KMS-11 (cell line): ENCODE measurements at regions not wholly inside any gene's neighbourhood (a gene's known extent, or its start where the extent isn't known, plus 50 kb on each side); places are given as distances from the start of the nearest gene placed in this dataset.
"Not testable (repeated sequence)": the region's sequence is repeated elsewhere in the genome, so short reads cannot be mapped to it uniquely, and the experiment has no call there.

Experiments used
- H2AFZ ChIP-seq: fragments of 200-600 bp; sonication (generic); 2 replicates; pipeline ENCODE4 v1.6.1; 2016; ENCODE audit warnings: antibody characterized with exemption, mixed run types, low read depth
- H3K27ac ChIP-seq: fragments of 200-600 bp; sonication (generic); 2 replicates; pipeline ENCODE4 v1.6.1; 2016; ENCODE audit warnings: mild to moderate bottlenecking, mixed run types
- H3K27me3 ChIP-seq: fragments of 200-600 bp; sonication (generic); 2 replicates; pipeline ENCODE4 v1.6.1; 2017; ENCODE audit warnings: mild to moderate bottlenecking, low read depth, mixed run types, moderate library complexity; ENCODE audit not compliant: insufficient read depth
- H3K36me3 ChIP-seq: fragments of 200-600 bp; sonication (generic); 2 replicates; pipeline ENCODE4 v1.6.1; 2017; ENCODE audit warnings: mild to moderate bottlenecking, mixed run types; ENCODE audit not compliant: insufficient read depth
- H3K4me1 ChIP-seq: fragments of 200-600 bp; sonication (generic); 2 replicates; pipeline ENCODE4 v1.6.1; 2016; ENCODE audit warnings: mild to moderate bottlenecking, low read depth, mixed run types; ENCODE audit not compliant: poor library complexity, severe bottlenecking
- H3K4me2 ChIP-seq: fragments of 200-600 bp; sonication (generic); 2 replicates; pipeline ENCODE4 v1.7.0; 2016; ENCODE audit warnings: mild to moderate bottlenecking, mixed run types
- H3K4me3 ChIP-seq: fragments of 200-600 bp; sonication (generic); IDR thresholded peaks from 2 replicates; pipeline ENCODE4 v1.6.1; 2017; ENCODE audit warnings: low read depth, low read length, mixed read lengths; ENCODE audit not compliant: insufficient read depth
- H3K79me2 ChIP-seq: fragments of 200-600 bp; sonication (generic); 2 replicates; pipeline ENCODE4 v1.6.1; 2016; ENCODE audit warnings: low read depth, mixed run types; ENCODE audit not compliant: insufficient read depth
- H3K9ac ChIP-seq: fragments of 200-600 bp; sonication (generic); 2 replicates; pipeline ENCODE4 v1.6.1; 2016; ENCODE audit warnings: mild to moderate bottlenecking, mixed run types
- H4K20me1 ChIP-seq: fragments of 200-600 bp; sonication (generic); 2 replicates; pipeline ENCODE4 v1.6.1; 2016; ENCODE audit warnings: mild to moderate bottlenecking, mixed run types; ENCODE audit not compliant: insufficient read depth
- TF ChIP-seq, protein P1 (sequence below): fragments of 200-600 bp; sonication (generic); conservative IDR thresholded peaks from 2 replicates; pipeline ENCODE4 v1.6.1; 2017; ENCODE audit warnings: low read depth, mild to moderate bottlenecking, antibody characterized with exemption, low read length, moderate library complexity, mixed read lengths

DNA sequence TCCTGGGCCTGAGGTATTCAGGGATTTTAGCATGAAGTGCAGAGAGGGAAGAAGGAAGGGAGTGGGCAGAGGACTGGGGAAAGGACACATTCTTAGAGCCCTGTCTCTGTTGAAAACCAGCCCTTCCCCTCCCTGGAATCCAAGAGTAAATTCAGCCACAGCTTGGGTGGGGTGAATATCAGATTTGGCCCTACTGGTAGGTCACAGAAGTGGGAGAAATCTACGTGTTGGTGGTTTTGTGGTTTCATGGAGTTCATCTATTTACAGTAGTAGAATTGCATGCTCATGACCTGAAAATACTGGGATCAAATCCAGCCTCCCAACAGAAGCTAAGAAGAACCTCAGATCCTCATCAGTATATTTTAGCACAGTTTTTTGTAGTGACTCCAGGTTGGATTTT is 404.4 kb downstream of the BMP2 start:
- Histone ChIP-seq H3K79me2 (no peaks in the 10 kb centered on the region), H4K20me1 (no peaks in the 10 kb centered on the region), H3K4me1 (no peaks in the 10 kb centered on the region), H3K4me3 (no peak overlapping the region), H3K36me3 (no peaks in the 10 kb centered on the region), H3K27me3 (no peaks in the 10 kb centered on the region), H2AFZ (no peak overlapping the region), H3K4me2 (no peak overlapping the region), H3K27ac (no peak overlapping the region), H3K9ac (no peak overlapping the region)
- TF ChIP-seq, protein P1, sequence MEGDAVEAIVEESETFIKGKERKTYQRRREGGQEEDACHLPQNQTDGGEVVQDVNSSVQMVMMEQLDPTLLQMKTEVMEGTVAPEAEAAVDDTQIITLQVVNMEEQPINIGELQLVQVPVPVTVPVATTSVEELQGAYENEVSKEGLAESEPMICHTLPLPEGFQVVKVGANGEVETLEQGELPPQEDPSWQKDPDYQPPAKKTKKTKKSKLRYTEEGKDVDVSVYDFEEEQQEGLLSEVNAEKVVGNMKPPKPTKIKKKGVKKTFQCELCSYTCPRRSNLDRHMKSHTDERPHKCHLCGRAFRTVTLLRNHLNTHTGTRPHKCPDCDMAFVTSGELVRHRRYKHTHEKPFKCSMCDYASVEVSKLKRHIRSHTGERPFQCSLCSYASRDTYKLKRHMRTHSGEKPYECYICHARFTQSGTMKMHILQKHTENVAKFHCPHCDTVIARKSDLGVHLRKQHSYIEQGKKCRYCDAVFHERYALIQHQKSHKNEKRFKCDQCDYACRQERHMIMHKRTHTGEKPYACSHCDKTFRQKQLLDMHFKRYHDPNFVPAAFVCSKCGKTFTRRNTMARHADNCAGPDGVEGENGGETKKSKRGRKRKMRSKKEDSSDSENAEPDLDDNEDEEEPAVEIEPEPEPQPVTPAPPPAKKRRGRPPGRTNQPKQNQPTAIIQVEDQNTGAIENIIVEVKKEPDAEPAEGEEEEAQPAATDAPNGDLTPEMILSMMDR: no peak

DNA sequence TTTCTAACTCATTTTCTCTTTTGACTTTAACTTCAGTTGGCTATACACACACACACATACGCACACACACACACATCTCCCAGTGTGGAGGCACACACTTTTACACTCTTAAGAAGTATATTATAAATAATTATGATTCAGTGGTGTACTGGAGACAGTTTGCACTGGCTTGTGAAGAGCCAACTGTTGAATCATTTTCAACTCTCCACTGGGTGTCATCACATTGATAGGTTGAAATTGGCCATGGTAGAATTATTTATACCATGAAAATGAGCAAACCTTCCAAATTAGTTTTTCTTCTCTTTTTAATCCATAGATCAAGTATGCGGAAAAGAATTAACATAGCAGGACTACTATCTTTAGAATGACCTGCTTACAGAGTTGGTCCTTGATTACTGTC is 407.1 kb downstream of the BMP2 start:
- TF ChIP-seq, protein P1: no peak
- Histone ChIP-seq H3K36me3 (no peaks in the 10 kb centered on the region), H3K27ac (no peak overlapping the region), H3K79me2 (no peaks in the 10 kb centered on the region), H3K4me3 (no peak overlapping the region), H3K27me3 (no peaks in the 10 kb centered on the region), H3K9ac (no peak overlapping the region), H2AFZ (no peak overlapping the region), H3K4me2 (no peak overlapping the region), H4K20me1 (no peaks in the 10 kb centered on the region), H3K4me1 (no peaks in the 10 kb centered on the region)

DNA sequence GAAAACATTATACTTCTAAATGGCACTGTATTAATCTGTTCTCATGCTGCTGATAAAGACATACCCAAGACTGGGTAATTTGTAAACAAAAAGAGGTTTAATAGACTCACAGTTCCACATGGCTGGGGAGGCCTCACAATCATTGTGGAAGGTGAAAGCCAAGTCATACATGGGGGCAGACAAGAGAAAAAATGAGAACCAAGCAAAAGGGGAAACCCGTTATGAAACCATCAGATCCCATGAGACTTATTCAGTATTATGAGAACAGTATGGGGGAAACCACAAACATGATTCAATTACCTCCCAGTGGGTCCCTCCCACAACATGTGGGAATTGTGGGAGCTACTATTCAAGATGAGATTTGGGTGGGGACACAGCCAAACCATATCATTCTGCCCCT is 408.3 kb downstream of the BMP2 start:
- H3K36me3 ChIP-seq, H3K4me1 ChIP-seq, H3K4me3 ChIP-seq, H3K27me3 ChIP-seq, H3K4me2 ChIP-seq, H3K9ac ChIP-seq, H3K27ac ChIP-seq, H3K79me2 ChIP-seq, H4K20me1 ChIP-seq, H2AFZ ChIP-seq: not testable (repeated sequence)

DNA sequence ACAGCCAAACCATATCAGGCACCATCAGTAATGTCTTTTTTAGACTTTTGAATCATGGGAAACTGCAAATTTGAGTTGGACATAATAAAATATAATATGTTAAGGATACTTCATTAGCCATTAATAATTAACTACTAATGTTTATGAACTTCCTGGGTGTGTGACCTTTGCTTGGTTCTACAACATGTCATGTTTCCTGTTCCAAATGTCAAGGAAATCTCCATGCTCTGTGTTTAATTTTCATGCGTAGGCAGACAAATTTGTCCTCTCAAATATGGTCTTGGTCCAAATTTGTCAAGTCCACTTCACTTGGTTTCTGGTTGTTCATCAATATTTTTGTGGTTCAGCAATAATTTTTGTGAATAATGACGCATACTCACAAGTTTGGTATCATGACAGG is 410.5 kb downstream of the BMP2 start:
- TF ChIP-seq, protein P1: no peak
- no peaks in the 10 kb centered on the region for H3K27me3 ChIP-seq
- no peak overlapping the region for H3K9ac ChIP-seq
- no peaks in the 10 kb centered on the region for H3K4me1 ChIP-seq
- no peaks in the 10 kb centered on the region for H3K79me2 ChIP-seq
- H4K20me1 ChIP-seq: no peaks in the 10 kb centered on the region
- no peak overlapping the region for H3K4me2 ChIP-seq
- H3K27ac ChIP-seq: no peak overlapping the region
- no peaks in the 10 kb centered on the region for H3K36me3 ChIP-seq
- no peak overlapping the region for H3K4me3 ChIP-seq
- no peak overlapping the region for H2AFZ ChIP-seq

DNA sequence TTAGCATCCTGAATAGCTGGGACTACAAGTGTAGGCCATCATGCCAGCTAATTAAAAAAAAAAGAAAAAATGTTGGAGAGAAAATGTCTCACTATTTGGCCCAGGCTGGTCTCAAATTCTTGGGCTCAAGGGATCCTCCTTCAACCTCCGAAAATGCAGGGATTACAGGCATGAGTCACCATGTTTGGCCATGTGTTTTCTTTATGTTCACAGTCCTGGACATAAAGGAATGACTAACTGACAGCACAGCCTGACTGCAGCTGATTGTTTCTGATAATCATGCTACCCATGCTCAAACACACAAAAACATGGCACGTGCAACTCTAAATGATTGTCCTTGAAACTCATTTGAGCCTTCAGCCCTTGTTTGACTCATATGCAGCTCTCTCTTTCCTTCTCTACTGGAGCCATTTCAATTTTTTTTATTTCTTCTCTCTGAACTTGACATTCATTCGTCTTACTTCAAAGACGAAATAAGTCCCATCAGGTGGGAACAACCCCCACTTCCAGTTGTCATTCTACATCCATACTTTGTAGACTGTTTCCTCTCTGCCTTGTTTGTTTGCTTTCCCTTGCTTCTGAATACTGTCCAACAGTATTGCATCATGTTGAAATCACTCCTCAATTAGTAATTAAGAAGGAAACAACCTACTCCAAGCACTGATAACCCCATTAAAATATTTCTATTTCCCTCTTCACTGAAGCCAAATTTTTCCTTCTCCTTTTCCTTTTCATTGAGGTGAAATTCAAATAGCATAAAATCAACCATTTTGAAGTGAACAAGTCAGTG is 413.0 kb downstream of the BMP2 start:
- H2AFZ ChIP-seq: no peak overlapping the region
- H3K4me1 ChIP-seq: no peaks in the 10 kb centered on the region
- H3K27me3 ChIP-seq: no peaks in the 10 kb centered on the region
- TF ChIP-seq, protein P1: no peak
- H3K4me3 ChIP-seq: no peak overlapping the region
- no peak overlapping the region for H3K4me2 ChIP-seq
- H3K79me2 ChIP-seq: no peaks in the 10 kb centered on the region
- no peaks in the 10 kb centered on the region for H3K36me3 ChIP-seq
- H4K20me1 ChIP-seq: no peaks in the 10 kb centered on the region
- H3K9ac ChIP-seq: no peak overlapping the region
- H3K27ac ChIP-seq: no peak overlapping the region
